ENCODE measurements at regions not wholly inside any gene's neighbourhood (a gene's known extent, or its start where the extent isn't known, plus 50 kb on each side); places are given as distances from the start of the nearest gene placed in this dataset.

- TF ChIP-seq CTCF (IDR thresholded peaks at IDR 0.05; ENCODE audit: borderline replicate concordance, extremely low read depth, insufficient read depth): no peak
- intact Hi-C loops (cut with DNase I): no loop called here
- no peaks in the 10 kb centered on the region for H3K9me3 ChIP-seq (ENCODE audit: control insufficient read depth in 2 of 3, insufficient read depth in 1 of 3, low read length in 3 of 3)
- DNase-seq (no peak), FAIRE-seq (no peak)
- H3K4me1 ChIP-seq (ENCODE audit: control insufficient read depth in 2 of 3, insufficient read depth in 2 of 3, low read depth in 1 of 3, low read length in 3 of 3): no peaks in the 10 kb centered on the region
- H3K27me3 ChIP-seq (ENCODE audit: control insufficient read depth, insufficient read depth, low read length): no peaks in the 10 kb centered on the region
- H3K4me3 ChIP-seq (ENCODE audit: low read length in 3 of 3): no peak overlapping the region
- H3K27ac ChIP-seq (ENCODE audit: low read depth in 2 of 2, low read length in 2 of 2): no peak overlapping the region
- no peaks in the 10 kb centered on the region for H3K36me3 ChIP-seq (ENCODE audit: control insufficient read depth in 2 of 3, insufficient read depth in 3 of 3, low read length in 3 of 3)
- no peak overlapping the region for H3K9ac ChIP-seq (ENCODE audit: low read length in 3 of 3)
Measured at GRCh38 chr2:183630964-183631363, 506.7 kb downstream of the NUP35 start.

- TF ChIP-seq CTCF (IDR thresholded peaks at IDR 0.05; ENCODE audit: borderline replicate concordance, extremely low read depth, insufficient read depth): no peak
- FAIRE-seq: no peak
- no peak for DNase-seq
- Histone ChIP-seq H3K4me1 (ENCODE audit: control insufficient read depth in 2 of 3, insufficient read depth in 2 of 3, low read depth in 1 of 3, low read length in 3 of 3) (no peaks in the 10 kb centered on the region), H3K36me3 (ENCODE audit: control insufficient read depth in 2 of 3, insufficient read depth in 3 of 3, low read length in 3 of 3) (no peaks in the 10 kb centered on the region), H3K27me3 (ENCODE audit: control insufficient read depth, insufficient read depth, low read length) (no peaks in the 10 kb centered on the region), H3K4me3 (ENCODE audit: low read length in 3 of 3) (no peak overlapping the region), H3K9ac (ENCODE audit: low read length in 3 of 3) (no peak overlapping the region), H3K9me3 (ENCODE audit: control insufficient read depth in 2 of 3, insufficient read depth in 1 of 3, low read length in 3 of 3) (no peaks in the 10 kb centered on the region), H3K27ac (ENCODE audit: low read depth in 2 of 2, low read length in 2 of 2) (no peak overlapping the region)
- intact Hi-C loops (cut with DNase I): no loop called here
Measured at GRCh38 chr2:183656121-183656520, 531.9 kb downstream of the NUP35 start.

GRCh38 chr2:183665425-183665824, 541.2 kb downstream of the NUP35 start:
- no peaks in the 10 kb centered on the region for H3K27me3 ChIP-seq (ENCODE audit: control insufficient read depth, insufficient read depth, low read length)
- no peaks in the 10 kb centered on the region for H3K4me1 ChIP-seq (ENCODE audit: control insufficient read depth in 2 of 3, insufficient read depth in 2 of 3, low read depth in 1 of 3, low read length in 3 of 3)
- H3K9me3 ChIP-seq (ENCODE audit: control insufficient read depth in 2 of 3, insufficient read depth in 1 of 3, low read length in 3 of 3): no peaks in the 10 kb centered on the region
- FAIRE-seq (no peak), DNase-seq (peak in 3 of 5 donors; percentile 12 to 42 (median 39))
- no peaks in the 10 kb centered on the region for H3K36me3 ChIP-seq (ENCODE audit: control insufficient read depth in 2 of 3, insufficient read depth in 3 of 3, low read length in 3 of 3)
- no peak overlapping the region for H3K9ac ChIP-seq (ENCODE audit: low read length in 3 of 3)
- no peak overlapping the region for H3K27ac ChIP-seq (ENCODE audit: low read depth in 2 of 2, low read length in 2 of 2)
- no peak for TF ChIP-seq CTCF (IDR thresholded peaks at IDR 0.05; ENCODE audit: borderline replicate concordance, extremely low read depth, insufficient read depth)
- H3K4me3 ChIP-seq (ENCODE audit: low read length in 3 of 3): no peak overlapping the region
- intact Hi-C loops (cut with DNase I): no loop called here

- Histone ChIP-seq H3K4me1 (ENCODE audit: control insufficient read depth in 2 of 3, insufficient read depth in 2 of 3, low read depth in 1 of 3, low read length in 3 of 3) (no peaks in the 10 kb centered on the region), H3K36me3 (ENCODE audit: control insufficient read depth in 2 of 3, insufficient read depth in 3 of 3, low read length in 3 of 3) (no peaks in the 10 kb centered on the region), H3K27me3 (ENCODE audit: control insufficient read depth, insufficient read depth, low read length) (no peaks in the 10 kb centered on the region), H3K9me3 (ENCODE audit: control insufficient read depth in 2 of 3, insufficient read depth in 1 of 3, low read length in 3 of 3) (no peaks in the 10 kb centered on the region), H3K9ac (ENCODE audit: low read length in 3 of 3) (no peak overlapping the region), H3K4me3 (ENCODE audit: low read length in 3 of 3) (no peak overlapping the region), H3K27ac (ENCODE audit: low read depth in 2 of 2, low read length in 2 of 2) (no peak overlapping the region)
- intact Hi-C loops (cut with DNase I): no loop called here
- TF ChIP-seq CTCF (IDR thresholded peaks at IDR 0.05; ENCODE audit: borderline replicate concordance, extremely low read depth, insufficient read depth): no peak
- peak in 1 of 5 donors; percentile 19 for DNase-seq
- FAIRE-seq: no peak
Measured at GRCh38 chr2:183666031-183666430, 541.8 kb downstream of the NUP35 start.
